HT1080 (cell line): ENCODE measurements at regions not wholly inside any gene's neighbourhood (a gene's known extent, or its start where the extent isn't known, plus 50 kb on each side); places are given as distances from the start of the nearest gene placed in this dataset.
"Not testable (repeated sequence)": the region's sequence is repeated elsewhere in the genome, so short reads cannot be mapped to it uniquely, and the experiment has no call there.

ENCODE experiments used
- DNase-seq: peaks from one replicate; pipeline ENCODE4 v3.0.0-alpha.2; 2015; ENCODE audit warnings: low read depth

- DNase-seq: no peak
Measured at GRCh38 chr4:183814461-183814860, 90.6 kb upstream of the STOX2 start.

- no peak for DNase-seq
Measured at GRCh38 chr4:183816077-183816476, 89.0 kb upstream of the STOX2 start.

GRCh38 chr4:183816882-183817509 lies 88.1 kb upstream of the STOX2 start:
- no peak for DNase-seq

GRCh38 chr4:183818591-183818990 lies 86.5 kb upstream of the STOX2 start:
- not testable (repeated sequence) for DNase-seq

GRCh38 chr4:183821076-183821853 lies 83.8 kb upstream of the STOX2 start:
- no peak for DNase-seq

GRCh38 chr4:183823434-183823833 lies 81.7 kb upstream of the STOX2 start:
- DNase-seq: peak; percentile 46

GRCh38 chr4:183825346-183825745 lies 79.8 kb upstream of the STOX2 start:
- DNase-seq: no peak

- DNase-seq: no peak
Measured at GRCh38 chr4:183826461-183826860, 78.6 kb upstream of the STOX2 start.

GRCh38 chr4:183828125-183828524 lies 77.0 kb upstream of the STOX2 start:
- peak; percentile 6 for DNase-seq

GRCh38 chr4:183828839-183829238 lies 76.3 kb upstream of the STOX2 start:
- DNase-seq: no peak

GRCh38 chr4:183830438-183830985 lies 74.6 kb upstream of the STOX2 start:
- peak; percentile 22 for DNase-seq

- no peak for DNase-seq
Measured at GRCh38 chr4:183831026-183831446, 74.1 kb upstream of the STOX2 start.

- no peak for DNase-seq
Measured at GRCh38 chr4:183831683-183832082, 73.4 kb upstream of the STOX2 start.

- DNase-seq: no peak
Measured at GRCh38 chr4:183832776-183833450, 72.2 kb upstream of the STOX2 start.

- DNase-seq: no peak
Measured at GRCh38 chr4:183834252-183834651, 70.9 kb upstream of the STOX2 start.

GRCh38 chr4:183837222-183837621 lies 67.9 kb upstream of the STOX2 start:
- no peak for DNase-seq

- DNase-seq: no peak
Measured at GRCh38 chr4:183838987-183839712, 66.0 kb upstream of the STOX2 start.

GRCh38 chr4:183840311-183840710 lies 64.8 kb upstream of the STOX2 start:
- DNase-seq: peak; percentile 45

- no peak for DNase-seq
Measured at GRCh38 chr4:183841001-183841400, 64.1 kb upstream of the STOX2 start.

GRCh38 chr4:183842129-183842528 lies 63.0 kb upstream of the STOX2 start:
- DNase-seq: no peak

GRCh38 chr4:183843248-183843671 lies 61.8 kb upstream of the STOX2 start:
- DNase-seq: no peak
